Kidney (tissue), 13 donors: ENCODE measurements at regions not wholly inside any gene's neighbourhood (a gene's known extent, or its start where the extent isn't known, plus 50 kb on each side); places are given as distances from the start of the nearest gene placed in this dataset.

Source experiments
- DNase-seq, 5 donors: peaks; one replicate each; pipeline ENCODE4 v3.0.0-alpha.2; 2013 to 2020
- FAIRE-seq: peaks from 2 replicates; lab custom pipeline; 2012; peaks lifted over from hg19 to GRCh38; lab: Jason Lieb, UNC
- H3K27ac ChIP-seq, 2 donors: one replicate each; pipeline ENCODE4 v1.7.0; 2013; ENCODE audit warnings: low read depth in 2 of 2, low read length in 2 of 2, inconsistent platforms in 1 of 2
- H3K27me3 ChIP-seq: one replicate; pipeline ENCODE4 v1.7.1; 2013; ENCODE audit warnings: low read length, inconsistent platforms; ENCODE audit not compliant: control insufficient read depth, insufficient read depth
- H3K36me3 ChIP-seq, 3 donors: one replicate each; pipeline versions ENCODE4 v1.7.0 to v1.7.1; 2013; ENCODE audit warnings: low read length in 3 of 3, control low read depth in 1 of 3, inconsistent platforms in 1 of 3; ENCODE audit not compliant: insufficient read depth in 3 of 3, control insufficient read depth in 2 of 3
- H3K4me1 ChIP-seq, 3 donors: one replicate each; pipeline versions ENCODE4 v1.7.0 to v1.7.1; 2013; ENCODE audit warnings: low read length in 3 of 3, inconsistent platforms in 1 of 3, low read depth in 1 of 3; ENCODE audit not compliant: control insufficient read depth in 2 of 3, insufficient read depth in 2 of 3
- H3K4me3 ChIP-seq, 3 donors: one replicate each; pipeline versions ENCODE4 v1.7.0 to v1.8.1; 2013; ENCODE audit warnings: low read length in 3 of 3, control low read depth in 1 of 3, inconsistent platforms in 1 of 3
- H3K9ac ChIP-seq, 3 donors: one replicate each; pipeline versions ENCODE4 v1.7.0 to v1.7.1; 2013; ENCODE audit warnings: low read length in 3 of 3, control low read depth in 1 of 3, inconsistent platforms in 1 of 3
- H3K9me3 ChIP-seq, 3 donors: one replicate each; pipeline versions ENCODE4 v1.7.0 to v1.7.1; 2013; ENCODE audit warnings: low read length in 3 of 3, control low read depth in 1 of 3, inconsistent platforms in 1 of 3; ENCODE audit not compliant: control insufficient read depth in 2 of 3, insufficient read depth in 1 of 3
- CTCF ChIP-seq: IDR thresholded peaks from 3 replicates; pipeline ENCODE4 v1.5.1; 2012; ENCODE audit warnings: mild to moderate bottlenecking, moderate library complexity, borderline replicate concordance; ENCODE audit not compliant: insufficient read depth; ENCODE audit errors: extremely low read depth
- intact Hi-C: fragments of 100-400 bp; cut with DNase I; formaldehyde crosslinking; loops from one replicate; pipeline ENCODE4 v1.11.1; 2022
- donor health status: control.
- donor health status: control.
- donor health status: control.
- donor health status: control.
- donor health status: control.
- donor health status: DM: yes; HTN: yes; CAD: no.
- donor health status: Normal renal cell carcinoma (clear cell type).

GRCh38 chr2:118622913-118623312, 224.5 kb downstream of the EN1 start:
- TF ChIP-seq CTCF, result no peak
- Histone ChIP-seq H3K9me3 (no peaks in the 10 kb centered on the region), H3K4me1 (no peaks in the 10 kb centered on the region), H3K27me3 (no peaks in the 10 kb centered on the region), H3K27ac (no peak overlapping the region), H3K36me3 (no peaks in the 10 kb centered on the region), H3K9ac (no peak overlapping the region), H3K4me3 (no peak overlapping the region)
- no peak for FAIRE-seq
- intact Hi-C loops, result no loop called here
- DNase-seq, result no peak

GRCh38 chr2:118622108-118622507, 225.3 kb downstream of the EN1 start:
- no peaks in the 10 kb centered on the region for H3K4me1 ChIP-seq
- FAIRE-seq (no peak), DNase-seq (no peak)
- no peak overlapping the region for H3K9ac ChIP-seq
- intact Hi-C loops, result no loop called here
- TF ChIP-seq CTCF, result no peak
- no peaks in the 10 kb centered on the region for H3K9me3 ChIP-seq
- no peak overlapping the region for H3K27ac ChIP-seq
- no peaks in the 10 kb centered on the region for H3K27me3 ChIP-seq
- no peak overlapping the region for H3K4me3 ChIP-seq
- no peaks in the 10 kb centered on the region for H3K36me3 ChIP-seq

GRCh38 chr2:118618279-118618678, 229.2 kb downstream of the EN1 start:
- Histone ChIP-seq H3K9ac (no peak overlapping the region), H3K4me3 (no peak overlapping the region), H3K27ac (no peak overlapping the region), H3K27me3 (no peaks in the 10 kb centered on the region), H3K9me3 (no peaks in the 10 kb centered on the region), H3K36me3 (no peaks in the 10 kb centered on the region), H3K4me1 (no peaks in the 10 kb centered on the region)
- no peak for DNase-seq
- no peak for TF ChIP-seq CTCF
- intact Hi-C loops, result no loop called here
- FAIRE-seq, result no peak

- no peak overlapping the region for H3K9ac ChIP-seq
- no peak overlapping the region for H3K27ac ChIP-seq
- H3K36me3 ChIP-seq, result no peaks in the 10 kb centered on the region
- intact Hi-C loops, result no loop called here
- FAIRE-seq, result no peak
- H3K9me3 ChIP-seq, result no peaks in the 10 kb centered on the region
- TF ChIP-seq CTCF, result no peak
- no peak for DNase-seq
- no peaks in the 10 kb centered on the region for H3K4me1 ChIP-seq
- H3K27me3 ChIP-seq, result no peaks in the 10 kb centered on the region
- H3K4me3 ChIP-seq, result no peak overlapping the region
These were observed 231.0 kb downstream of the EN1 start for GRCh38 chr2:118616432-118616831.
